ENCODE measurements at regions not wholly inside any gene's neighbourhood (a gene's known extent, or its start where the extent isn't known, plus 50 kb on each side); places are given as distances from the start of the nearest gene placed in this dataset.

GRCh38 chr6:156648616-156649015 is 128.6 kb upstream of the ARID1B start:
- TF ChIP-seq, protein P1, sequence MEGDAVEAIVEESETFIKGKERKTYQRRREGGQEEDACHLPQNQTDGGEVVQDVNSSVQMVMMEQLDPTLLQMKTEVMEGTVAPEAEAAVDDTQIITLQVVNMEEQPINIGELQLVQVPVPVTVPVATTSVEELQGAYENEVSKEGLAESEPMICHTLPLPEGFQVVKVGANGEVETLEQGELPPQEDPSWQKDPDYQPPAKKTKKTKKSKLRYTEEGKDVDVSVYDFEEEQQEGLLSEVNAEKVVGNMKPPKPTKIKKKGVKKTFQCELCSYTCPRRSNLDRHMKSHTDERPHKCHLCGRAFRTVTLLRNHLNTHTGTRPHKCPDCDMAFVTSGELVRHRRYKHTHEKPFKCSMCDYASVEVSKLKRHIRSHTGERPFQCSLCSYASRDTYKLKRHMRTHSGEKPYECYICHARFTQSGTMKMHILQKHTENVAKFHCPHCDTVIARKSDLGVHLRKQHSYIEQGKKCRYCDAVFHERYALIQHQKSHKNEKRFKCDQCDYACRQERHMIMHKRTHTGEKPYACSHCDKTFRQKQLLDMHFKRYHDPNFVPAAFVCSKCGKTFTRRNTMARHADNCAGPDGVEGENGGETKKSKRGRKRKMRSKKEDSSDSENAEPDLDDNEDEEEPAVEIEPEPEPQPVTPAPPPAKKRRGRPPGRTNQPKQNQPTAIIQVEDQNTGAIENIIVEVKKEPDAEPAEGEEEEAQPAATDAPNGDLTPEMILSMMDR (IDR thresholded peaks at IDR 0.05; ENCODE audit: low read depth, low read length) = no peak
- no peak for TF ChIP-seq EZH2phosphoT487 (IDR thresholded peaks at IDR 0.05; ENCODE audit: low read depth)
